ENCODE measurements at regions not wholly inside any gene's neighbourhood (a gene's known extent, or its start where the extent isn't known, plus 50 kb on each side); places are given as distances from the start of the nearest gene placed in this dataset.

GRCh38 chr15:46707452-46707851, 1009.9 kb upstream of the SEMA6D start:
- H3K4me3 ChIP-seq (ENCODE audit: low read depth, low read length), result no peak overlapping the region
- TF ChIP-seq, protein P1, sequence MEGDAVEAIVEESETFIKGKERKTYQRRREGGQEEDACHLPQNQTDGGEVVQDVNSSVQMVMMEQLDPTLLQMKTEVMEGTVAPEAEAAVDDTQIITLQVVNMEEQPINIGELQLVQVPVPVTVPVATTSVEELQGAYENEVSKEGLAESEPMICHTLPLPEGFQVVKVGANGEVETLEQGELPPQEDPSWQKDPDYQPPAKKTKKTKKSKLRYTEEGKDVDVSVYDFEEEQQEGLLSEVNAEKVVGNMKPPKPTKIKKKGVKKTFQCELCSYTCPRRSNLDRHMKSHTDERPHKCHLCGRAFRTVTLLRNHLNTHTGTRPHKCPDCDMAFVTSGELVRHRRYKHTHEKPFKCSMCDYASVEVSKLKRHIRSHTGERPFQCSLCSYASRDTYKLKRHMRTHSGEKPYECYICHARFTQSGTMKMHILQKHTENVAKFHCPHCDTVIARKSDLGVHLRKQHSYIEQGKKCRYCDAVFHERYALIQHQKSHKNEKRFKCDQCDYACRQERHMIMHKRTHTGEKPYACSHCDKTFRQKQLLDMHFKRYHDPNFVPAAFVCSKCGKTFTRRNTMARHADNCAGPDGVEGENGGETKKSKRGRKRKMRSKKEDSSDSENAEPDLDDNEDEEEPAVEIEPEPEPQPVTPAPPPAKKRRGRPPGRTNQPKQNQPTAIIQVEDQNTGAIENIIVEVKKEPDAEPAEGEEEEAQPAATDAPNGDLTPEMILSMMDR (conservative IDR thresholded peaks at IDR 0.05; ENCODE audit: low read depth, low read length), result no peak
- no peak for DNase-seq (ENCODE audit: low read depth)

DNA sequence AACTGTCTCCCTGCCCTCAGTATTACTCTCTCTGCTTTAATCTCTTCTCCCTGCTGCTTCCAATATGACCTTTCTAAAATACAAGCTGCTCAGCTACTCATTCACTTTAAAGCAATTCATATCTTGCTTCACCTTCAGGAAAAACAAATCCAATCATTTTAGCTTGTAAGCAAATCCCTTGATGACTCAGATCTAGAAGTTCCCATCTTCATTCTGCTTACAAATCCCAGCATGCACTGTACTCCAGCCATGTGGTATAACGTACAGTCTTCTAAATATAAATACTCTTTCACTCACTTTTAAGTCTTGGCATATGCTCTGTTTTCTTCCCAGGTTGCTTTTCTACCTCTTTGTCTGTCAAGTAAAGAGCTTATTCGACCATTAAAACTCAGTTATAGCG, 1009.1 kb upstream of the SEMA6D start:
- TF ChIP-seq, protein P1 (conservative IDR thresholded peaks at IDR 0.05; ENCODE audit: low read depth, low read length), result no peak
- DNase-seq (ENCODE audit: low read depth), result no peak
- H3K4me3 ChIP-seq (ENCODE audit: low read depth, low read length), result no peak overlapping the region

GRCh38 chr15:46709460-46710083, 1007.7 kb upstream of the SEMA6D start:
- TF ChIP-seq, protein P1 (conservative IDR thresholded peaks at IDR 0.05; ENCODE audit: low read depth, low read length), result no peak
- H3K4me3 ChIP-seq (ENCODE audit: low read depth, low read length), result no peak overlapping the region
- DNase-seq (ENCODE audit: low read depth), result no peak

GRCh38 chr15:46710401-46710960, 1006.8 kb upstream of the SEMA6D start:
- DNase-seq (ENCODE audit: low read depth), result no peak
- TF ChIP-seq, protein P1 (conservative IDR thresholded peaks at IDR 0.05; ENCODE audit: low read depth, low read length), result no peak
- no peak overlapping the region for H3K4me3 ChIP-seq (ENCODE audit: low read depth, low read length)

DNA sequence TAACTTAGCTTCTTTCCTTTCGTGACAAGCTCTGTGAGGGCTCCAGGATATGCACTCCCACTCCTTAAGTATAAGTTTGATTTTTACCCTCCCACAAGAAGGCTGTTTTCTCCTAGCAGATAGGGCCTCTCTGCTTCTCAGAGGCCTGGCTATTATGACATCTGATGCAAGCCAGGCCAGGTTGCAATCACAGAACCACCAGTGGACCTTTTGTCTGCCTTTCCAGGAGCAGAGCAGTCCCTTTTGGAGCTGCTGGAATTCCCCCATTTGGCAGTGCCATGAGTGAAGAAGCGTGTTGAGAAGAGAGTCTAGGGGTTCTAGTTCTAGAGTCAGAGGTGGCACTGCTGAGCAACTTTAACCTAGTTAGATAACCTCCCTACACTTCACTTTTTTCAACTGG, 1004.3 kb upstream of the SEMA6D start:
- no peak overlapping the region for H3K4me3 ChIP-seq (ENCODE audit: low read depth, low read length)
- DNase-seq (ENCODE audit: low read depth), result no peak
- TF ChIP-seq, protein P1 (conservative IDR thresholded peaks at IDR 0.05; ENCODE audit: low read depth, low read length), result no peak

DNA sequence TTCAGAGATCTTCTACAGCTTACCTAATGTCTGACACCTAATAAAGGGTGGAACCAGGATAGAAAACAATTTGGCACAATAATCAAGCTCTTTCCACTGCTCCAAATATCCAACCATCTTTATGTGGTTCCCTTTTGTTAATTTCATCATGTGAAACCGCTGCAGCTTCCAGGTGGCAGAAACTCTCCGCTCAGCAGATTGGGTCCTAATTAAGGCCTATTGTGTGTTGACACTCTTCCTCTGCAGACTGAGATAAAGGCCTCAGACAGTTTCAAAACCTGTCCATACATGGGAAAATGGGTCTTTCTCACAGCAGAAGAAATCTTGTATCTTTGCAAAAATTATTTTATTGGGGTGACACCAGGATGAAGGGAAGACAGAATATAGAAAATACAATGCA, 1002.4 kb upstream of the SEMA6D start:
- DNase-seq (ENCODE audit: low read depth), result no peak
- H3K4me3 ChIP-seq (ENCODE audit: low read depth, low read length), result no peak overlapping the region
- TF ChIP-seq, protein P1 (conservative IDR thresholded peaks at IDR 0.05; ENCODE audit: low read depth, low read length), result no peak

DNA sequence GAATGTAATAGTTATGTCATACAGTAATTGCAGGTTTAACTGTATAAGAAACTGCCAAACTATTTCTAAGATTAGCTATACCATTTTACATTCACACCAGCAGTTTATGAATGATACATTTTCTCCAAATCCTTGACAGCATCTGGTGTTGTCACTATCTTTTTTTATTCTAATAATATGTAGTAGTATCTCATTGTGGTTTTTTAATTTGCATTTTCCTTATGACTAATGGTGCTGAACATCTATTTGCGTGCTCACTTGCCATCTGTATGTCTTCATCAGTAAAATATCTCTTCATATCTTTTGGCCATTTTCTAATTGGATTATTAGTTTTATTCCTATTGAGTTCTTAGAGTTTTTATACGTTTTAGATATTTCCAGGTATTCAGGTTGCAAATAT, 994.0 kb upstream of the SEMA6D start:
- DNase-seq (ENCODE audit: low read depth), result no peak
- TF ChIP-seq, protein P1 (conservative IDR thresholded peaks at IDR 0.05; ENCODE audit: low read depth, low read length), result no peak
- no peak overlapping the region for H3K4me3 ChIP-seq (ENCODE audit: low read depth, low read length)

Data from choroid plexus epithelial cell (primary cell).